ENCODE measurements at regions not wholly inside any gene's neighbourhood (a gene's known extent, or its start where the extent isn't known, plus 50 kb on each side); places are given as distances from the start of the nearest gene placed in this dataset.

- Histone ChIP-seq H3K9me3 (ENCODE audit: low read depth, low read length, poor library complexity, severe bottlenecking) (no peaks in the 10 kb centered on the region), H3K36me3 (ENCODE audit: insufficient read depth, low read length, poor library complexity, severe bottlenecking) (no peaks in the 10 kb centered on the region), H3K4me1 (ENCODE audit: insufficient read depth, low read length, poor library complexity, severe bottlenecking) (no peaks in the 10 kb centered on the region), H3K4me3 (ENCODE audit: low read depth, low read length, poor library complexity, severe bottlenecking) (no peak overlapping the region), H3K27ac (ENCODE audit: low read depth, low read length, poor library complexity, severe bottlenecking) (no peak overlapping the region), H3K27me3 (replicated peaks; ENCODE audit: insufficient read depth, low read depth, low read length, poor library complexity) (peaks cover 7% of the 10 kb centered on the region)
- intact Hi-C loops (cut with micrococcal nuclease; ENCODE audit: unreplicated experiment): no loop called here
- ChIA-PET POLR2A (ENCODE audit: low non-redundant PET) (no interaction called here), CTCF (no interaction called here)
- DNase-seq (ENCODE audit: low spot score): peak; percentile 3
- TF ChIP-seq EZH2 (IDR thresholded peaks at IDR 0.05; ENCODE audit: borderline replicate concordance, low read depth, low read length, poor library complexity, severe bottlenecking): no peak
- no peak for TF ChIP-seq CTCF (conservative IDR thresholded peaks at IDR 0.05; ENCODE audit: low read depth, low read length)
- BruUV-seq (replicated peaks): no TSS peak
These were observed 471.7 kb upstream of the CDH20 start for GRCh38 chr18:60861575-60861974.

- TF ChIP-seq CTCF (conservative IDR thresholded peaks at IDR 0.05; ENCODE audit: low read depth, low read length): no peak
- no peak for TF ChIP-seq EZH2 (IDR thresholded peaks at IDR 0.05; ENCODE audit: borderline replicate concordance, low read depth, low read length, poor library complexity, severe bottlenecking)
- H3K9me3 ChIP-seq (ENCODE audit: low read depth, low read length, poor library complexity, severe bottlenecking): no peaks in the 10 kb centered on the region
- POLR2A ChIA-PET (ENCODE audit: low non-redundant PET): no interaction called here
- intact Hi-C loops (cut with micrococcal nuclease; ENCODE audit: unreplicated experiment): no loop called here
- DNase-seq (ENCODE audit: low spot score): no peak
- CTCF ChIA-PET: no interaction called here
- H3K27me3 ChIP-seq (replicated peaks; ENCODE audit: insufficient read depth, low read depth, low read length, poor library complexity): peaks cover 7% of the 10 kb centered on the region
- no peaks in the 10 kb centered on the region for H3K36me3 ChIP-seq (ENCODE audit: insufficient read depth, low read length, poor library complexity, severe bottlenecking)
- H3K27ac ChIP-seq (ENCODE audit: low read depth, low read length, poor library complexity, severe bottlenecking): no peak overlapping the region
- H3K4me1 ChIP-seq (ENCODE audit: insufficient read depth, low read length, poor library complexity, severe bottlenecking): no peaks in the 10 kb centered on the region
- no peak overlapping the region for H3K4me3 ChIP-seq (ENCODE audit: low read depth, low read length, poor library complexity, severe bottlenecking)
- BruUV-seq (replicated peaks): no TSS peak
These were observed 470.2 kb upstream of the CDH20 start for GRCh38 chr18:60862988-60863387.

- CTCF ChIA-PET: no interaction called here
These were observed 467.4 kb upstream of the CDH20 start for GRCh38 chr18:60865801-60866200.

More at GRCh38 chr18:60865801-60866200, 467.4 kb upstream of the CDH20 start:
- no TSS peak for BruUV-seq (replicated peaks)
- POLR2A ChIA-PET (ENCODE audit: low non-redundant PET): no interaction called here
- no peak for DNase-seq (ENCODE audit: low spot score)
- no peak for TF ChIP-seq CTCF (conservative IDR thresholded peaks at IDR 0.05; ENCODE audit: low read depth, low read length)
- no peak for TF ChIP-seq EZH2 (IDR thresholded peaks at IDR 0.05; ENCODE audit: borderline replicate concordance, low read depth, low read length, poor library complexity, severe bottlenecking)
- Histone ChIP-seq H3K4me1 (ENCODE audit: insufficient read depth, low read length, poor library complexity, severe bottlenecking) (no peaks in the 10 kb centered on the region), H3K27ac (ENCODE audit: low read depth, low read length, poor library complexity, severe bottlenecking) (no peak overlapping the region), H3K36me3 (ENCODE audit: insufficient read depth, low read length, poor library complexity, severe bottlenecking) (no peaks in the 10 kb centered on the region), H3K4me3 (ENCODE audit: low read depth, low read length, poor library complexity, severe bottlenecking) (no peak overlapping the region), H3K27me3 (replicated peaks; ENCODE audit: insufficient read depth, low read depth, low read length, poor library complexity) (peaks cover 21% of the 10 kb centered on the region), H3K9me3 (ENCODE audit: low read depth, low read length, poor library complexity, severe bottlenecking) (no peaks in the 10 kb centered on the region)
- intact Hi-C loops (cut with micrococcal nuclease; ENCODE audit: unreplicated experiment): no loop called here

Measured in A673 (cell line).